ENCODE measurements at regions not wholly inside any gene's neighbourhood (a gene's known extent, or its start where the extent isn't known, plus 50 kb on each side); places are given as distances from the start of the nearest gene placed in this dataset.
A peak's percentile ranks its signal among the peaks of the same experiment; 100 is the strongest.

GRCh38 chr10:107900131-107900530 lies 735.6 kb upstream of the SORCS1 start:
- H3K4me1 ChIP-seq (ENCODE audit: control insufficient read depth, insufficient read depth, low read length) = no peaks in the 10 kb centered on the region
- H3K36me3 ChIP-seq (ENCODE audit: control insufficient read depth in 2 of 2, insufficient read depth in 1 of 2, low read length in 2 of 2) = no peaks in the 10 kb centered on the region
- H3K4me3 ChIP-seq (ENCODE audit: low read depth, low read length) = no peak overlapping the region
- ChIA-PET CTCF (no interaction called here), POLR2A (no interaction called here)
- H3K27ac ChIP-seq (ENCODE audit: extremely low read depth, low read depth, low read length) = no peak overlapping the region
- TF ChIP-seq ZNF610 (tag by site-specific recombination; IDR thresholded peaks at IDR 0.05; ENCODE audit: borderline replicate concordance) (no peak), ATF2 (tag by site-specific recombination; IDR thresholded peaks at IDR 0.05; ENCODE audit: low read depth) (0 out of 2 replicates have a peak, but pooled peaks have one; percentile 31)
- H3K9me3 ChIP-seq (ENCODE audit: control insufficient read depth, insufficient read depth, low read depth, low read length) = no peaks in the 10 kb centered on the region

GRCh38 chr10:107899502-107900062 lies 735.1 kb upstream of the SORCS1 start:
- CTCF ChIA-PET = no interaction called here
- Histone ChIP-seq H3K4me1 (ENCODE audit: control insufficient read depth, insufficient read depth, low read length) (no peaks in the 10 kb centered on the region), H3K36me3 (ENCODE audit: control insufficient read depth in 2 of 2, insufficient read depth in 1 of 2, low read length in 2 of 2) (no peaks in the 10 kb centered on the region), H3K4me3 (ENCODE audit: low read depth, low read length) (no peak overlapping the region), H3K27ac (ENCODE audit: extremely low read depth, low read depth, low read length) (no peak overlapping the region), H3K9me3 (ENCODE audit: control insufficient read depth, insufficient read depth, low read depth, low read length) (no peaks in the 10 kb centered on the region)
- POLR2A ChIA-PET = no interaction called here
- no peak for TF ChIP-seq ZBTB8A (tag by site-specific recombination; IDR thresholded peaks at IDR 0.05)
- no peak for TF ChIP-seq KLF17 (tag by site-specific recombination; IDR thresholded peaks at IDR 0.05)
- no peak for TF ChIP-seq ZSCAN16 (tag by site-specific recombination; IDR thresholded peaks at IDR 0.05)
- TF ChIP-seq ZFP41 (tag by site-specific recombination; IDR thresholded peaks at IDR 0.05; ENCODE audit: borderline replicate concordance) = no peak
- no peak for TF ChIP-seq BCL6B (tag by site-specific recombination; IDR thresholded peaks at IDR 0.05)
- TF ChIP-seq IKZF3 (tag by site-specific recombination; IDR thresholded peaks at IDR 0.05) = no peak
- TF ChIP-seq ZIC2 (tag by site-specific recombination; IDR thresholded peaks at IDR 0.05) = no peak
- no peak for TF ChIP-seq ZBTB49 (tag by site-specific recombination; IDR thresholded peaks at IDR 0.05; ENCODE audit: low read depth)
- TF ChIP-seq ZNF513 (tag by site-specific recombination; IDR thresholded peaks at IDR 0.05) = no peak

- no peaks in the 10 kb centered on the region for H3K4me1 ChIP-seq (ENCODE audit: control insufficient read depth, insufficient read depth, low read length)
- no peak overlapping the region for H3K4me3 ChIP-seq (ENCODE audit: low read depth, low read length)
- no peaks in the 10 kb centered on the region for H3K36me3 ChIP-seq (ENCODE audit: control insufficient read depth in 2 of 2, insufficient read depth in 1 of 2, low read length in 2 of 2)
- no peak overlapping the region for H3K27ac ChIP-seq (ENCODE audit: extremely low read depth, low read depth, low read length)
- TF ChIP-seq ZNF548 (tag by site-specific recombination; IDR thresholded peaks at IDR 0.05) = no peak
- H3K9me3 ChIP-seq (ENCODE audit: control insufficient read depth, insufficient read depth, low read depth, low read length) = no peaks in the 10 kb centered on the region
- POLR2A ChIA-PET = no interaction called here
- CTCF ChIA-PET = no interaction called here
These were observed 734.6 kb upstream of the SORCS1 start for GRCh38 chr10:107899075-107899474.
